GM21619 (cell line): ENCODE measurements at regions not wholly inside any gene's neighbourhood (a gene's known extent, or its start where the extent isn't known, plus 50 kb on each side); places are given as distances from the start of the nearest gene placed in this dataset.

Experiments used
- ATAC-seq: cut with Tn5 transposase; IDR thresholded peaks from one replicate; pipeline ENCODE4 v1.9.1; 2021; ENCODE audit not compliant: unreplicated experiment

DNA sequence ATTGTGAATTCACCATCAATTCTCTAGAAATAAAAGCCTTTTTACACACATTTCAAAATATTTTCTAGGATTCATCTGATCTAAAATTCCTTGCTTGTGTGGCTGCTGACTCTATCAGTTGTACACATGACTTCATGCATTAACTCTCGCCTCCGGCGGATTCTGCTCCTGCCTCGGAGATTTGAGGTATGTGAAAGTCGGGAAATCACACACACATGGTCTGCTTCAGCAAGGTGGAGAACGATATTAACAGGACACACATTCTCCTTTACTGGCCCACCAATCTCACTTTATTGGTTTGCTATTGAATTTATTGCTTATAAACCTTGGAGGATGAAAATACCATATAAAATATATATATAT, 855.7 kb downstream of the SLITRK5 start:
- no peak for ATAC-seq

GRCh38 chr13:88541994-88542393, 870.8 kb downstream of the SLITRK5 start:
- ATAC-seq: no peak

GRCh38 chr13:88544836-88545235, 873.7 kb downstream of the SLITRK5 start:
- no peak for ATAC-seq

- ATAC-seq: no peak
Observed at GRCh38 chr13:88552966-88553365, 881.8 kb downstream of the SLITRK5 start.

DNA sequence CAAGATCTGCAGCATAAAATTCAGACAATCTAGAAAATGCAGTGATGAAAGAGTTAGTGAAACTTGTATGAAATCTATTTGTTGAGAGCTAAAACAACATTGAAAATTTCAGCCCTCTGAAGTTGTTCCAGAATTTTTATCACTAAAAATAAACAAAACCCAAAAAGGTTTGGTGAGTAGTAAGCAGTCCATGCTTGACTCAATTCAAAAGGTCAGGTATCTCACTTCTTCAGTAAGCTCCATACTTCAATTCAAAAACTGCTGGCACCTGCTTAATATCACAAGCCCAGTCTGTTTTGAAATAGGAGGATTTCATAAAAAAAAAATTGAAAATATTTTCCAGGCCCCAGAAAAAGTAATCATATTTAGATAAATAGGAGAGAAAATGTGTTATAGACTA, 894.4 kb downstream of the SLITRK5 start:
- ATAC-seq: no peak

- no peak for ATAC-seq
Observed at GRCh38 chr13:88585861-88586260, 914.7 kb downstream of the SLITRK5 start.

DNA sequence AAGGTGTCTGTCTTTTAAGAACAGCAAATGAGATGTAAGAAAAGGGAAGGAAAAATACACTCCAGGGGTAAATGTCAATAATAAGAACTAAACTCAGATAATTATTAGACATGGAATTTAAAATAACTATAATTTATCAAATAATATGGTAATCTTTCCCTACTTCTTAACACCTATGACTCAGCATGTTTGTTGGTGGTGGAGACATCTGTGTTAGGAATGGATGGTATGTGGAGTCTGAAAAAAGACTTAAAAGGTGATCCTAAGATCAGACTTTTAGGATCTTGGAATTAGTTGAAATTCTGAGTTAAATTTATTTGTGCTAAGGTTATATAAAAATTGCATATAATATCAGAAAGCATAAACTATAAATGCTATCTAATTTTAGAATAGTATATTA, 915.1 kb downstream of the SLITRK5 start:
- ATAC-seq: no peak

- ATAC-seq: no peak
Observed at GRCh38 chr13:88590574-88590973, 919.4 kb downstream of the SLITRK5 start.

DNA sequence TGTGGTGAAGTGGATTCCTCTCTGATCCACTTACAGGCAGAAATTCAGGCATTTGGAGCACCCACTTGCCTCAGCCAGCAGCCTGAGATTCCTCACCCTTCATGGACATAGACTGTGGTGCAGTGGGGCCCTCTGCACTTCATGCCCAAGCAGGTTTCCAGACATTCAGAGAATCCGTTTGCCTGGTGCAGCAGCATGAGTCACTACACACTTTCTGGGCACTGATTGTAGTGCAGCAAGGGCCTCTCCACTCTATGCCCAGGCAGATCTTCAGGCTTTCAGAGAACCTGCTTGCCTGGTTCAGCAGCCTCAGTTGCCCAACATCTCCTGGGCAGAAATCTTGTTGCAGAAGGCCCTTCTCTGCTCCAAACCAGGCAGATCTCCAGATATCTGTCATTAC, 920.9 kb downstream of the SLITRK5 start:
- ATAC-seq: no peak

DNA sequence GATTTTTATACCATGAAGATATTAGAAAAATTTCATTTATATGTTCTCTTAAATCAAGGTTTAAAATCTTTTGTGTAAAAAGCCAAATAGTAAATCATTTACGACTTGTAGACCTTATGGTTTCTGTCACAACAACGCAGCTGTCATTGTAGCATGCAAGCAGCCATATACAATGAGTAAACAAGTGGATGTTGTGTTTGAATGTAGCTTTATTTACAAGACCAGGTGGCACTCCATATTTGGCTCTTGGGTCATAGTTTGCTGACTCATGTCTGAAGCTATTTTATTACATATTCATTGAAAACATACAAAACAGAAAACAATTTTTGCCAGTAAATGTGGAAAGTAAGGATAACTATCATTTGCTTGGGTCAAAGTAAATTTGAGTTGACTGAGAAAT, 930.8 kb downstream of the SLITRK5 start:
- no peak for ATAC-seq

DNA sequence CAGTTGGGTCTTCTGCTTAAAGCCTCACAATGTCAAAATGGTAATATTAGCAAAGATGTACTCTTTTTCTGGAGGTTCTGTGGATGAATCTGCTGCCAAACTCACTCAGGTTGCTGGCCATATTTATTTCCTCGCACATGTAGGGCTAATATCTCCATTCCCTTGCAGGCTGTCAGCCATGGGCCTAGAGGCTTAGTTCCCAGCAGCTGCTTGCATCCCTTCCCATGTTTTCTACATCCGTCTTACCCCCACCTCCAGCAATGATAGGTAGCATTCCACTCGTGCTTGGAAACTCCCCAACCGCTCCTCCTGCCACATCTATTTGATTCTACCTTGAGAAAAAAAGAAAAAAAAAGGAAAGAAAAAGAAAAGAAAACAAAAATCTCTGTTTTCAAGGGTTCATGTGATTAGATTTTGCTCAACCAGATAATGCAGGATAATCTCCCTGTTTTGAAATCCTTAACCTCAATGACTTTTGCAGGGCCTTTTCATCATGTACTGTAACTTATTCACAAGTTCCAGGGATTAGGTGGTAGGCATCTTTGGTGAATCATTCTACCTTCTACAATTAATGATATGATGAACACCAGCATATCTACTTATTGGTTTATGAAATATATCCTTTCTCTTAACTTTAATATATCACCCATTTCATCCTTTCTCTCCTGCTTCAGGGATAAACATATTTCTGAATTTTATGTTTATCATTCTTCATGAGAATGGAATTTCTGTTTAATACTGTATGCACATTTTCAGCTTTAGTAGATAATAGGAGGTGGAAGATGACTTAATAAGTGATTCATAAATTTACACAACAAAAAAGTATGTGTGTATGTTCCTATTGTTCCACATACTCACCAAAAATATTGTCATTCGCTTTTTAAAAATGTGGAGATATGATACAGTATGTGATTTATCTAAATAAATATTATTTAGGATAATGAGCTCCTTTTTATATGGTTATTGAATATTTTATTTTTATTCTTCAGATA, 931.9 kb downstream of the SLITRK5 start:
- ATAC-seq: no peak

- no peak for ATAC-seq
Observed at GRCh38 chr13:88617176-88617575, 946.0 kb downstream of the SLITRK5 start.

DNA sequence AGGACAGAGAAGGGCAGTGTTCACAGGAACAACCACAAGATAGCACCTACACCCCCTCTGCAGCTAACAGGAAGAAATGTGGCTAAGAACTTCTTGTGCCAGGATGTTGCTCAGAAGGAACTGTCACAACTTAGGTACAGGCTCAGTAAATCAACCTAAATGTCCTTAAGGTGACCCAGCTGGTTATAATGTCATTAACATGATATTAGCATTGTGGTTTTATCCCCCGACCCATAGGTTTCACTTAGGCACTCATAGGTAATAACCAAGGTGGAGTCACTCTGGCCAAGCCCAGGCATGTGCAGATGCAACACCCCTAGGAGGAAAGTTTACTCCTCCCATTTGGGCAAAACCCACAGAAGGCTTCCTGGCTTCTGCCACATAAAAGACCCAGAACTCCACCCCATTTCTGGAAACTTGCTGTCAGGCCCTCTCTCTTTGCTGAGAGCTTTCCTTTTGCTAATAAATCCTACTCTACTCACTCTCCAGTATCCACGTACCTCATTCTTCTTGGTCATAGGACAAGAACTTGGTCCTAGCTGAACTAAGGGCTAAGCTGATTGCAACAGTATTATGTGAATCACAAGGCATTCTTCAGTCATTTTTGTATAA, 951.3 kb downstream of the SLITRK5 start:
- no peak for ATAC-seq

DNA sequence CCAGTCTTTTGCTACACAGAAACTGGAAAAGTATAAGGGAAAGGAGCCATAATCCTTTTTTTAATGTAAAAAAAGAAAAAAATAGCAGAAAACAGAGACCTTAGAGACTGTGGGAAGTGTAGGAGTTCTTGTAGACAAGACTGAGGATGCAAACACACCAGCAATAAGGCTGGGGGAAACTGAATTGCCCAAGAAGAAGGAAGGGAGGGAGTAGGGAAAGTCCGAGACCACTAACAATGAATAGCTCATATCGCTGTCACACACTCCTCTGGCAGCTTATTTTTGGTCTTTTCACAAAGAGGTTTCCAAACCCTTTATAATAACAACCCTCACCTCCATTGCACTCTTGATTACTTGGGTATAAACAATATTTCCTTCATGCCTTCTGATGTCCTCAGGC, 952.0 kb downstream of the SLITRK5 start:
- no peak for ATAC-seq

DNA sequence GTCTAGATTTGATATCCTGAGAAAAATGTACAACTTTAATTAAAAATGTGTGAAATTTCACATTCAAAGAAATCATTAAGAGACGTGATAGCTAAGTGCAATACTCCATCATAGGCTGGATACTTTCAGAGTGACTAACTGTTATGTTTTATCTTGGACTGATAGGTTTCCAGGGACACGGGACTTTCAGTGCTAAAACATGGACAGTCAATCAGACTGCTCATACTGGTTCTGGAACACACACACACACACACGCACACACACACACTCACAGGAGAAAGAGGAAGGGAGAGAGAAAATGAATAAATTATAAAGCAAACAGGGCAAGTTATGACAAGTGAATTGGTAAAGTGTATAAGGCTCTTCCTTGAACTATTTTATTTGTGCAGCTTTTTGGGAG, 955.9 kb downstream of the SLITRK5 start:
- no peak for ATAC-seq

GRCh38 chr13:88628882-88629281, 957.7 kb downstream of the SLITRK5 start:
- no peak for ATAC-seq

- ATAC-seq: no peak
Observed at GRCh38 chr13:88637935-88638334, 966.8 kb downstream of the SLITRK5 start.

- no peak for ATAC-seq
Observed at GRCh38 chr13:88643233-88643632, 972.1 kb downstream of the SLITRK5 start.

DNA sequence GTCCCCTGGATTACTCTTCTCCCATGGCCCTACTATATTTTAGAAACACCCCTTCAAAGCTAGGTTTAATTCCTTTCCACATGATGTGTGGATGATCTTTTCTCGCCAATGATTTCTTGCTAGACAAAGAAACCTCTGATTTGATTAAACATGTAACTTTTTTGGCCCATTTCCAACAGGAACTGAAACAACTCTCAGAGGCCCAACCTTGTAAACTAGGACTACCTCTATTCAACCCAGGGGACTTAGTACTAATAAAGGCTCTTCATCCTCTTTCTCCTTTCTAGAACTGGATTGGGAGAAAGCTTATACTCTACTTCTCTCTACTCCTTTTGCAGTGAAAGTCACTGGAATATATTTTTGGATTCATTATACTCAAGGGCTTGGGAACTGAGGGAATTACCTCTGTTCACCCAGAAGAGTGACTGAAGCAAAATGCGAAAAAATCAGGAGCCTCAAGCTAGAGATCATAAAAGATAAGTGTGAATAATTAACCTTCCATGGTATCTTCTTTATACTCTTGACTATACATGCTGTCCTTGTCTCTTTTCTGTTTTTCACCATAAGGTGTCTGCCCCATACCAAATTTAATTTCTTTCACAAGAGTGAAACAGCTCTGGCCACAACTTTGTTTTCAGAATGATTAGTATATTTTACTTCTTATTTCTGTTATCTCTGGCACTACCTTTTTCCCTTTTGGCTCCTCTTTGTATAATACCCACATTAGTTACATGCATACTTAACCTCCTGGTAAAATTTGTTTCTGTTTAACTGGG, 977.6 kb downstream of the SLITRK5 start:
- no peak for ATAC-seq

DNA sequence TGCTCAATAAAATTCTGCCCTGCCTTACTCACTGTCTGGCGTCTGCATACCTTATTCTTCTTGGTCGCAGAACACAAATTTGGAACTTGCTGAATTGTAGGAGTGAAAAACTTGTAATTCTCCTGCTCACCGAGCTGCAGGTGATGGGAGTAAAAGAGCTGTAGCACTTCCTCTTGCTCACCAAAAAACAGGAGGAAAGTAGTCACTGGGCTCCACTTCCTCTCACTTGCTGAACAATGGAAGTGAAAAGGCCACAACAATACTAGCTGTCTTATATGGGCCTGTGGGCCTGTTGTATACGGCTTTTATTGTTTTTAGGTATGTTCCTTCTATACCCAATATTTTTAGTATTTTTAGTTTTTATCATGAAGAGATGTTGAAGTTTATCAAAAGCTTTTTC, 978.7 kb downstream of the SLITRK5 start:
- ATAC-seq: no peak

GRCh38 chr13:88651531-88651930, 980.4 kb downstream of the SLITRK5 start:
- ATAC-seq: no peak

DNA sequence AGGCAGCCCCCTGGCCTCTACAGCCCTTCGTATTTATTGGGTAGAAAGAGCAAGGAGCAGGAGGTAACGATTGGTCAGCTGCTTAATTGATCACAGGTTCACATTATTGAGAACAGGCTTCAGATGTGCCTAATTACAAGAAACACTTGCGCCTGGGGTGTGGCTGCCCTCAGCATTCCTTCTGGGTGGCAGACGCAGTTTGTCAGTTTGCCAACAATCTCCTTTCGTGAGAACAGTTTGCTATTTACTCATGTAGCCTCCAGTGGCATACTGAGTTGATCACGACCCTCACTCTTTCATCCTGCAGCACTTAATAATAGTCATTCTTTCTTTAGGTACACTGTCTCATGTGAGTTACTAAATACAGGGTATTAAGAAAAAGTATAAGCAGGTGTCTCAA, 985.6 kb downstream of the SLITRK5 start:
- ATAC-seq: no peak
